Neural progenitor cell (in vitro differentiated cells): ENCODE measurements at regions not wholly inside any gene's neighbourhood (a gene's known extent, or its start where the extent isn't known, plus 50 kb on each side); places are given as distances from the start of the nearest gene placed in this dataset.

Experiments used
- CTCF ChIP-seq: fragments of 200-600 bp; sonication (generic); IDR thresholded peaks from 2 replicates; pipeline ENCODE4 v1.5.1; 2017; ENCODE audit warnings: antibody characterized with exemption, mild to moderate bottlenecking
- EZH2phosphoT487 ChIP-seq: fragments of 200-600 bp; sonication (generic); IDR thresholded peaks from 2 replicates; pipeline ENCODE4 v1.6.1; 2017; ENCODE audit warnings: antibody characterized with exemption

- TF ChIP-seq EZH2phosphoT487 (no peak), CTCF (peak; percentile 3)
Measured at GRCh38 chr12:82097438-82097837, 260.7 kb downstream of the CCDC59 start.
